HG03354 (cell line): ENCODE measurements at regions not wholly inside any gene's neighbourhood (a gene's known extent, or its start where the extent isn't known, plus 50 kb on each side); places are given as distances from the start of the nearest gene placed in this dataset.

Source experiments
- ATAC-seq: cut with Tn5 transposase; IDR thresholded peaks from one replicate; pipeline ENCODE4 v1.9.1; 2021; ENCODE audit warnings: mild to moderate bottlenecking; ENCODE audit not compliant: unreplicated experiment, poor library complexity, severe bottlenecking

- no peak for ATAC-seq
Measured at GRCh38 chr13:24040835-24041234, 119.7 kb upstream of the SPATA13 start.

GRCh38 chr13:24041651-24042225 lies 118.8 kb upstream of the SPATA13 start:
- no peak for ATAC-seq

GRCh38 chr13:24042710-24043440 lies 117.6 kb upstream of the SPATA13 start:
- ATAC-seq, result no peak

GRCh38 chr13:24043590-24044350 lies 116.8 kb upstream of the SPATA13 start:
- no peak for ATAC-seq

DNA sequence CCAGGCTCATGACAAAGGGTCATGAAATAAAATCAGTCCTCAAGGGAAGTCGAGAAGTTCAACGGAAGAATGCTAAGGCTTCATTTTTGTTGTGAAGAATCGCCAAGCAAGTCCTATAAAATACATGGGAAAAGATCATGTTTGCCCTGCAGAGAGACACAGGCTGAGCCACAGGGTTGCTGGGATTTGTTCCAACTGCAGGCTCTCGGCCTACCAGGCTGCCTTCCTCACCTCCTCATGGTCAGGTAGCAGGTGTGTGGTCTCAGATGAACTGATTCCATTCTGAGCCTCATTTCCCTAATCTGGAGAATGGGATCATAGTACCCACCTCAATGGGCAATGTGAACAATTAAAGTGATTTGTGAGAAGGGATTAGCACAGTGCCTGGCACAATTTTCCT lies 114.9 kb upstream of the SPATA13 start:
- no peak for ATAC-seq

DNA sequence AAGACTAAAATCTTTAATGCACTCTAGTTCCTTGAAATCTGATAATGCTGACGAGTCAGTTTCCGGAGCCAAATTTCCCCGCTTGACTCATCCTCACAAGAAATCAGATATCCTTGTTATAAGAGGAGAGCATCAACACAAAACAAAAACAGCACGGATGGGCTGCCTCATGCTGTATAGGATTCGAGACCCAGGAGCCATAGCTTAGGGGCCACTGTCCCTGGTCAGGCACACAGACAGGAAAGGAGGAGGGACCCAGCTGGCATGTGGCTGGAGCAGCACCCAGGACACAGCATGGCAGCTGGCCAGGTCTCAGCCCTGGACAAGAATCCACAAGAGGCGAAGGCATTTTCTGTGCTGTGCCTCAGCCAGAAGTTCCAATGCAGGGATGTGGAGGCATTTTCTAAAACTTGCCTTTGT lies 110.2 kb upstream of the SPATA13 start:
- no peak for ATAC-seq

DNA sequence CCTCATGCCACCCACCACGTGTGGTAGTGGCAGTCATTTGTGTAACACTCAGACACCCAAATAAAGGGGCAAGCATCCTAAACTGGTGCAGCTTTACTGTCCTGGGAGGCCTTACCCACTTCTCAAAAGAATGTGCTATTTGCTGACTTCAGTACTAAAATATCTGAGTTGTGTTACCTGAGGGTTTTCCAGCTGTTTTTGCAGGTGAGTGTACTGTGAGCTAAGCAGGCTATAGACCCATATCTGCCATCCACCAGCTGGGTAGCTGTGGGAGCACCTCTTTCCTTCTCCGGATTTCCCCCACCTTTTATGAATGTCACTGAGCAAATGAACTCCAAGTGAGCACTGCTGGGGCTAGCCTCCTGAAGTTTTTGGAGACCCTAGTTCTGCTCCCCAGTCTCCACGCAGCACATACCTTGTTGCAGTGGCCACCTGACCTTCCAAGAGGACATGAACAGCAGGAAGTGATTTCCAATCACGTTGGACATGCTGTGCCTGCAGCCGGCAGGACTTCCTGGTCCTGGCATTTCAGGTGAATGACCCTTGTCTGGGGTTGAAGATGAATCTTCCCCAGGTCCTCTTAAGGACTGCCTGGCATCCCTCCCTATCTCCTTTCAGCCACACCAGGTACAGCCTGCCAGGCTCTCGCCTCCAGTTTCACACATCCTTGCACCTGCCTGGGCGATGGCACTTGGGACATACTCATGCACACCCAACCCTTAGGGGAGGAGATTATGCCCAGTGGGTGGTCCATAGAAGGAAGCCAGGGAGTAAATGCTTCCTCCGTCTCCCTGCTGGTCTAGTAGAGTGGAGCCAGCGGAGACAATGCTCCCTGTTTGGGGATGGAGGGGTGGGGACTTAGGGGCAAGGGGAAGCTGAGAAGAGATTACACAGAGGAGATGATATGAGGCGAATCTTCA lies 109.5 kb upstream of the SPATA13 start:
- ATAC-seq, result no peak

GRCh38 chr13:24052547-24053518 lies 107.7 kb upstream of the SPATA13 start:
- ATAC-seq, result no peak

DNA sequence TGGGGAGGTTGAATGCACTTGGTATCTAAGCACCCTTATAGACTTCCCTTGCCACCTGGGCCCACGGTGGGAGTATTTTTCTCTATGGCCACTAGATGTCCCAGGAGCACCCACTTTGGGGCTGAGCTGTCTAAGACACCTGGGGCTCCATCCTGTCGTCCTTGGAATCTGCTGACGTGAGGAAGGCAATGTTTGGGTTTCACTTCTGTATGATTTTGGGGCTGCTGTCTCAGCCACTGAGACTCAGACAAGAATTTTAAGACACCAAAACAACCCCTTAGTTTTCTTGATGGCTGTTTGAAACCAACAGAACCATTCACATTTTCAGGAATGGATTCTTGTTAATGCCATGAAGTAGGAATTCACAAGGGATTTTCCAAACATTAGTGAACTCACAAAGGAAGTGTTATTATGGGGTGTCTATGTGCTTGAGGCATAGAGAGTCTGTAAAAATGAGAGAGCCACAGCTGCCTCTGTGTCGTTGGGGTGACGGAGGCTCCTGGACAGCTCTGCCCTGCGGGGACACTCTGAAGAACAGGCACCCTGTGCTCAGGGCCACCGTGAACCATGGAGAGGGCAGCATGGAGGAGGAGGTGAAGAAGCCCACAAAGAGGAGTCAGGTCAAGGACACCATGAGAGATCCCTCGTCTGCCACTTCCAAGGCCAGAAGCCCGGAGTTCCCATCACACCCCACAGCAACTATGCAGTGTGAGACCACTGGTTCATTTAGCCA lies 106.8 kb upstream of the SPATA13 start:
- peak; percentile 91 for ATAC-seq

- ATAC-seq, result no peak
Measured at GRCh38 chr13:24056616-24057137, 103.8 kb upstream of the SPATA13 start.

DNA sequence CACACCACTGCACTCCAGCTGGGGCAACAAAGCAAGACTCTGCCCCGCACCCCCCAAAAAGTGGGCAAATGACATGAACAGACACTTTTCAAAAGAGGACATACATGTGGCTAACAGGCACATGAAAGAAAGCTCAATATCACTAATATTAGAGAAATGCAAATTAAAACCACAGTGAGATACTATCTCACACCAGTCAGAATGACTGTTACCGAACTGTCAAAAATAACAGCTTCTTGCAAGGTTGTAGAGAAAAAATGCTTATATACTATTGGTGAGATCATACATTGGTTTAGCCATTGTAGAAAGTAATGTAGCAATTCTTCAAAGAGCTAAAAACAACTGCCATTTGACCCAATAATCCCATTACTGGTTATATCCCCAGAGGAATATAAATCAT lies 99.5 kb upstream of the SPATA13 start:
- no peak for ATAC-seq

GRCh38 chr13:24063281-24063877 lies 97.1 kb upstream of the SPATA13 start:
- ATAC-seq, result no peak

- no peak for ATAC-seq
Measured at GRCh38 chr13:24064371-24064770, 96.1 kb upstream of the SPATA13 start.

GRCh38 chr13:24065176-24065575 lies 95.3 kb upstream of the SPATA13 start:
- ATAC-seq, result no peak

- no peak for ATAC-seq
Measured at GRCh38 chr13:24066405-24067295, 93.9 kb upstream of the SPATA13 start.

- ATAC-seq, result no peak
Measured at GRCh38 chr13:24068472-24068871, 92.0 kb upstream of the SPATA13 start.

- ATAC-seq, result no peak
Measured at GRCh38 chr13:24071016-24071415, 89.5 kb upstream of the SPATA13 start.
